NCI-H2196 treated with DMSO at 0.1 percent for 48 hours (cell line): ENCODE measurements at regions not wholly inside any gene's neighbourhood (a gene's known extent, or its start where the extent isn't known, plus 50 kb on each side); places are given as distances from the start of the nearest gene placed in this dataset.

Source experiments
- DNase-seq: peaks from one replicate; lab custom pipeline; 2025; ENCODE audit not compliant: unreplicated experiment; lab: John Stamatoyannopoulos, UW

GRCh38 chr9:106726070-106726815 is 136.7 kb upstream of the ZNF462 start:
- no peak for DNase-seq

GRCh38 chr9:106727969-106728368 is 135.0 kb upstream of the ZNF462 start:
- no peak for DNase-seq

GRCh38 chr9:106728860-106729259 is 134.1 kb upstream of the ZNF462 start:
- no peak for DNase-seq

- DNase-seq = no peak
Measured at GRCh38 chr9:106731910-106732309, 131.1 kb upstream of the ZNF462 start.

GRCh38 chr9:106733828-106734380 is 129.1 kb upstream of the ZNF462 start:
- DNase-seq = no peak

GRCh38 chr9:106737516-106737915 is 125.5 kb upstream of the ZNF462 start:
- no peak for DNase-seq

GRCh38 chr9:106738109-106738508 is 124.9 kb upstream of the ZNF462 start:
- DNase-seq = no peak

GRCh38 chr9:106745457-106745856 is 117.5 kb upstream of the ZNF462 start:
- DNase-seq = no peak

GRCh38 chr9:106745876-106746275 is 117.1 kb upstream of the ZNF462 start:
- no peak for DNase-seq

- DNase-seq = no peak
Measured at GRCh38 chr9:106751681-106752080, 111.3 kb upstream of the ZNF462 start.

- DNase-seq = no peak
Measured at GRCh38 chr9:106752581-106752980, 110.4 kb upstream of the ZNF462 start.

- no peak for DNase-seq
Measured at GRCh38 chr9:106753155-106753671, 109.8 kb upstream of the ZNF462 start.

GRCh38 chr9:106755736-106756135 is 107.2 kb upstream of the ZNF462 start:
- DNase-seq = no peak

- DNase-seq = no peak
Measured at GRCh38 chr9:106757514-106757913, 105.5 kb upstream of the ZNF462 start.

GRCh38 chr9:106758911-106759310 is 104.1 kb upstream of the ZNF462 start:
- no peak for DNase-seq

- no peak for DNase-seq
Measured at GRCh38 chr9:106761493-106761892, 101.5 kb upstream of the ZNF462 start.

- no peak for DNase-seq
Measured at GRCh38 chr9:106766616-106767015, 96.3 kb upstream of the ZNF462 start.

- no peak for DNase-seq
Measured at GRCh38 chr9:106769331-106769730, 93.6 kb upstream of the ZNF462 start.

- DNase-seq = no peak
Measured at GRCh38 chr9:106771608-106772007, 91.4 kb upstream of the ZNF462 start.

GRCh38 chr9:106772523-106773290 is 90.3 kb upstream of the ZNF462 start:
- DNase-seq = no peak

- no peak for DNase-seq
Measured at GRCh38 chr9:106773750-106774149, 89.2 kb upstream of the ZNF462 start.

- DNase-seq = no peak
Measured at GRCh38 chr9:106775960-106776359, 87.0 kb upstream of the ZNF462 start.
